Gastrocnemius medialis (tissue), 4 donors: ENCODE measurements at regions not wholly inside any gene's neighbourhood (a gene's known extent, or its start where the extent isn't known, plus 50 kb on each side); places are given as distances from the start of the nearest gene placed in this dataset.

Source experiments
- ATAC-seq, 2 donors: fragments of 150-250 bp; one replicate each; pipeline ENCODE4 v1.9.1; 2016
- DNase-seq, 2 donors: peaks; one replicate each; pipeline ENCODE4 v3.0.0-alpha.2; 2019
- H3K27ac ChIP-seq, 4 donors: fragments of 200-600 bp; sonication (generic); 1 replicate in 1 of 4; 2 replicates in 3 of 4; pipeline ENCODE4 v1.5.1; 2016 to 2018; ENCODE audit warnings: mild to moderate bottlenecking in 2 of 4, moderate library complexity in 1 of 4
- H3K27me3 ChIP-seq, 3 donors: fragments of 200-600 bp; sonication (generic) in 2 of 3; 1 replicate in 1 of 3; 2 replicates in 2 of 3; pipeline versions ENCODE4 v1.5.1 to v1.6.0; 2016 to 2019; ENCODE audit warnings: mild to moderate bottlenecking in 1 of 3, moderate library complexity in 1 of 3
- H3K36me3 ChIP-seq, 2 donors: fragments of 200-600 bp; sonication (generic) in 1 of 2; one replicate each; pipeline ENCODE4 v1.5.1; 2017 to 2018
- H3K4me1 ChIP-seq, 2 donors: fragments of 200-600 bp; sonication (generic) in 1 of 2; one replicate each; pipeline ENCODE4 v1.5.1; 2016 to 2017; ENCODE audit warnings: mild to moderate bottlenecking in 2 of 2
- H3K4me3 ChIP-seq, 4 donors: fragments of 200-600 bp; sonication (generic) in 3 of 4; 1 replicate in 1 of 4; 2 replicates in 3 of 4; pipeline ENCODE4 v1.5.1; 2016 to 2019; ENCODE audit warnings: mild to moderate bottlenecking in 2 of 4
- H3K9me3 ChIP-seq, 3 donors: fragments of 200-600 bp; sonication (generic) in 2 of 3; 1 replicate in 1 of 3; 2 replicates in 2 of 3; pipeline ENCODE4 v1.5.1; 2016 to 2019
- POLR2A ChIP-seq, 2 donors: fragments of 450-650 bp; IDR thresholded peaks; one replicate each; pipeline ENCODE4 v1.6.1; 2017; ENCODE audit warnings: antibody characterized with exemption in 2 of 2, mild to moderate bottlenecking in 2 of 2, moderate library complexity in 2 of 2
- in situ Hi-C, 4 donors: fragments of 200-750 bp; cut with MboI; loops; one replicate each; pipeline versions ENCODE4 v1.15.0 to v1.8.0; 2017; ENCODE audit warnings: low sequenced_read_pairs in 4 of 4
- intact Hi-C: fragments of 100-400 bp; cut with DNase I; formaldehyde crosslinking; loops from one replicate; pipeline ENCODE4 v1.15.1; 2023; ENCODE audit warnings: low total_unique reads
- TF ChIP-seq, protein P1 (sequence below), 5 experiments: fragments of 450-650 bp in 3 of 5; fragments of 200-600 bp in 2 of 5; sonication (generic) in 2 of 5; IDR thresholded peaks in 4 of 5; conservative IDR thresholded peaks in 1 of 5; 1 replicate in 4 of 5; 2 replicates in 1 of 5; pipeline ENCODE4 v1.5.1; 2016 to 2019; ENCODE audit warnings: antibody characterized with exemption in 5 of 5, mild to moderate bottlenecking in 3 of 5, moderate library complexity in 3 of 5

DNA sequence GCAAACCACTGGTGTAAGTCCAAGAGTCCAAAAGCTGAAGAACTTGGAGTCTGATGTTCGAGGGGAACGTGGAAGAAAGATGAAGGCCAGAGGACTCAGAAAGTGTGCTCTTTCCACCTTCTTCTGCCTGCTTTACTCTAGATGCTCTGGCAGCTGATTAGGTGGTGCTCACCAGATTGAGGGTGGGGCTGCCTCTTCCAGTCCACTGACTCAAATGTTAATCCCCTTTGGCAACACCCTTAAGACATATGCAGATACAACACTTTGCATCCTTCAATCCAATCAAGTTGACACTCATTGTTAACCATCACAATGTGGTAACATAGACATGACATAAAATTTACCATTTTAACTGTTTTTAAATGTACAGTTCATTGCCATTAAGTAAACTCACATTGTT, 249.5 kb downstream of the COG6 start:
- H3K4me1 ChIP-seq: no peaks in the 10 kb centered on the region
- no peak for ATAC-seq
- TF ChIP-seq, protein P1, sequence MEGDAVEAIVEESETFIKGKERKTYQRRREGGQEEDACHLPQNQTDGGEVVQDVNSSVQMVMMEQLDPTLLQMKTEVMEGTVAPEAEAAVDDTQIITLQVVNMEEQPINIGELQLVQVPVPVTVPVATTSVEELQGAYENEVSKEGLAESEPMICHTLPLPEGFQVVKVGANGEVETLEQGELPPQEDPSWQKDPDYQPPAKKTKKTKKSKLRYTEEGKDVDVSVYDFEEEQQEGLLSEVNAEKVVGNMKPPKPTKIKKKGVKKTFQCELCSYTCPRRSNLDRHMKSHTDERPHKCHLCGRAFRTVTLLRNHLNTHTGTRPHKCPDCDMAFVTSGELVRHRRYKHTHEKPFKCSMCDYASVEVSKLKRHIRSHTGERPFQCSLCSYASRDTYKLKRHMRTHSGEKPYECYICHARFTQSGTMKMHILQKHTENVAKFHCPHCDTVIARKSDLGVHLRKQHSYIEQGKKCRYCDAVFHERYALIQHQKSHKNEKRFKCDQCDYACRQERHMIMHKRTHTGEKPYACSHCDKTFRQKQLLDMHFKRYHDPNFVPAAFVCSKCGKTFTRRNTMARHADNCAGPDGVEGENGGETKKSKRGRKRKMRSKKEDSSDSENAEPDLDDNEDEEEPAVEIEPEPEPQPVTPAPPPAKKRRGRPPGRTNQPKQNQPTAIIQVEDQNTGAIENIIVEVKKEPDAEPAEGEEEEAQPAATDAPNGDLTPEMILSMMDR (IDR thresholded peaks at IDR 0.05 in 4 of 5, conservative IDR thresholded peaks at IDR 0.05 in 1 of 5): no peak
- no peak for TF ChIP-seq POLR2A (IDR thresholded peaks at IDR 0.05)
- no peaks in the 10 kb centered on the region for H3K27me3 ChIP-seq
- no peak for DNase-seq
- intact Hi-C loops: no loop called here
- no peaks in the 10 kb centered on the region for H3K36me3 ChIP-seq
- H3K27ac ChIP-seq: no peak overlapping the region
- in situ Hi-C loops: no loop called here
- no peaks in the 10 kb centered on the region for H3K9me3 ChIP-seq
- H3K4me3 ChIP-seq: no peak overlapping the region

DNA sequence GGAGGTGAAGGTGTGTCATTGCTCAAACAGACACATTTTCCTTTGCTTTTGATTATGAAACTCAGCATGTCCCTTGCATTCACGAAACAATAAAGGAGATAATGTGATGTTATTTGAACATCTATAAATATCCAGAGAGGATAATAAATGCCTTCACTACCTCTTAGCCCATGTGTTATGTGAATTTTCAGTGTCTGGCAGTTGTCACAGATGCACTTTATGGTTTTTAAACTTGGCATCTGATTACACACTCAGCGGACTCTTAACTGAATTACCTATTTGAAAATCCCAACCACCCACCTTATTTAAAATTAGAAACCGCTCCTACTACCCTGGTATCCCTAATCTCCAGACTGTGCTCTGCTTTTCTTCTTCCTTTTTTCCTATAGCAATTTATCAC, 254.2 kb downstream of the COG6 start:
- DNase-seq (no peak), ATAC-seq (no peak)
- Histone ChIP-seq H3K4me3 (no peak overlapping the region), H3K4me1 (no peaks in the 10 kb centered on the region), H3K36me3 (no peaks in the 10 kb centered on the region), H3K9me3 (no peaks in the 10 kb centered on the region), H3K27me3 (no peaks in the 10 kb centered on the region), H3K27ac (no peak overlapping the region)
- in situ Hi-C loops (no loop called here), intact Hi-C loops (no loop called here)
- TF ChIP-seq, protein P1 (IDR thresholded peaks at IDR 0.05 in 4 of 5, conservative IDR thresholded peaks at IDR 0.05 in 1 of 5): no peak
- no peak for TF ChIP-seq POLR2A (IDR thresholded peaks at IDR 0.05)

DNA sequence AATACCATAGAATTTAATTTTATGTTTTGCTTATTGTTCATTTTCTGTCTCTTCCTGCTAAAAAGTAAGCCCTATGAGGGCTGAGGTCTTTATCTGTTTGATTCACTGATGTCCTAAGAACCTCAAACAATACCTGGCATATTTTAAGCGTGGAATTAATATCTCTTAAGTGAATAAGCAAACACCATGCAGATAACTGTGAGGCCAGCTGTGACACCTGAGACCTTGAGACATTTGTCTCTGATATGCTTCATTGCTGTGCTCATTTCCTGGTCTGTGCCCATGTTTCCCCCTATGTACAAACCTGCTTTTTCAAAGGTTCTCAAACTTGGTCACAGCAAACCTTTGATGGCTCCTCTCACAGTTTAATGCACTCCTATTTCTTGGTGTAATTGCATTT, 254.6 kb downstream of the COG6 start:
- no peak for DNase-seq
- intact Hi-C loops: no loop called here
- in situ Hi-C loops: no loop called here
- Histone ChIP-seq H3K27ac (no peak overlapping the region), H3K9me3 (no peaks in the 10 kb centered on the region), H3K4me1 (no peaks in the 10 kb centered on the region), H3K4me3 (no peak overlapping the region), H3K36me3 (no peaks in the 10 kb centered on the region), H3K27me3 (no peaks in the 10 kb centered on the region)
- no peak for ATAC-seq
- TF ChIP-seq, protein P1 (IDR thresholded peaks at IDR 0.05 in 4 of 5, conservative IDR thresholded peaks at IDR 0.05 in 1 of 5): no peak
- no peak for TF ChIP-seq POLR2A (IDR thresholded peaks at IDR 0.05)

DNA sequence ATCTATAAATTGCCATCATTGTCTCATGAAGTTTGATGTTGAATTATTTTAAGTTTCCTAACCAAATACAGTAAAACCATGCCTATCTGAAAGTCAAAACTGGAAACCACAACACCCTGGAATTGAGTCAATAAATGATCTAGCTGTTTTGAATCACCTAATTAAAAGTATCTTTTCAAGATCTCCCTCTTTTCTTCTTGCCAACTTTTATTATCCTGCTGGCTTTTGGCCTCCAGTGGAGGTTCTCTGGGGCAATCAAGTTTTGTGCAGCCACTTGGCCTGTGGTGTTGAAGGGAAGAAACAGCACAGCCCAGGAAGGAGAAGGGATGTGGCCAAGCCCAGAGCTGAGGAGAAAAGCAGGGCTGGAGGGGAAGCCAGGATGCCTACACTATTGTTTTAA, 255.4 kb downstream of the COG6 start:
- H3K9me3 ChIP-seq: no peaks in the 10 kb centered on the region
- TF ChIP-seq, protein P1 (IDR thresholded peaks at IDR 0.05 in 4 of 5, conservative IDR thresholded peaks at IDR 0.05 in 1 of 5): no peak
- TF ChIP-seq POLR2A (IDR thresholded peaks at IDR 0.05): no peak
- H3K4me1 ChIP-seq: no peaks in the 10 kb centered on the region
- no peak for DNase-seq
- no peak overlapping the region for H3K27ac ChIP-seq
- no peak for ATAC-seq
- H3K27me3 ChIP-seq: no peaks in the 10 kb centered on the region
- no peak overlapping the region for H3K4me3 ChIP-seq
- intact Hi-C loops: no loop called here
- in situ Hi-C loops: no loop called here
- no peaks in the 10 kb centered on the region for H3K36me3 ChIP-seq

DNA sequence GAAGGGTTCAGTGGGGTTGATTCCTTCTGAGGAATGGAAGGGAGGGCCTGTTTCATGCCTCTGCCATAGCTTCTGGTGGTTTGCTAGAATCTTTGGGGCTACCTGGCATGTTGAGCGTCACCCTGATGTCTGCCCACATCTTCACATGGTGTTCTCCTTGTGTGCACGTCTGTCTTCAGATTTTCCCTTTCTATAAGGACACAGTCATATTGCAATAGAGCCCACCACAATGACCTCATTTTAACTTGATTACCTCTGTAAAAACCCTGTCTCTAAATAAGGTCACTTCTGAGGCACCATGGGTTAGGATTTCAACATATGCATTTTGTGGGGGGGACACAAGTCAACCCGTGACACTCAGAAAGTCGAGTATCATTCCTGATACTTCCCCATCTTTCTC, 257.9 kb downstream of the COG6 start:
- H3K27me3 ChIP-seq: no peaks in the 10 kb centered on the region
- no peaks in the 10 kb centered on the region for H3K4me1 ChIP-seq
- no peak overlapping the region for H3K27ac ChIP-seq
- in situ Hi-C loops: no loop called here
- no peak for ATAC-seq
- TF ChIP-seq, protein P1 (IDR thresholded peaks at IDR 0.05 in 4 of 5, conservative IDR thresholded peaks at IDR 0.05 in 1 of 5): no peak
- no peak for TF ChIP-seq POLR2A (IDR thresholded peaks at IDR 0.05)
- H3K36me3 ChIP-seq: no peaks in the 10 kb centered on the region
- intact Hi-C loops: no loop called here
- no peaks in the 10 kb centered on the region for H3K9me3 ChIP-seq
- no peak overlapping the region for H3K4me3 ChIP-seq
- DNase-seq: no peak
